ENCODE measurements at regions not wholly inside any gene's neighbourhood (a gene's known extent, or its start where the extent isn't known, plus 50 kb on each side); places are given as distances from the start of the nearest gene placed in this dataset.

- no peak overlapping the region for H3K4me3 ChIP-seq (ENCODE audit: low read depth, low read length)
- in situ Hi-C loops (cut with HindIII; ENCODE audit: low sequenced_read_pairs): no loop called here
- DNase-seq (ENCODE audit: low read depth, low spot score): no peak
- no peak for TF ChIP-seq CTCF (IDR thresholded peaks at IDR 0.05; ENCODE audit: low read depth, low read length)
These were observed 116.4 kb upstream of the NLRP1 start for GRCh38 chr17:5700745-5701144.

GRCh38 chr17:5701381-5701780 lies 117.1 kb upstream of the NLRP1 start:
- H3K4me3 ChIP-seq (ENCODE audit: low read depth, low read length): no peak overlapping the region
- no peak for DNase-seq (ENCODE audit: low read depth, low spot score)
- TF ChIP-seq CTCF (IDR thresholded peaks at IDR 0.05; ENCODE audit: low read depth, low read length): no peak
- in situ Hi-C loops (cut with HindIII; ENCODE audit: low sequenced_read_pairs): no loop called here

- in situ Hi-C loops (cut with HindIII; ENCODE audit: low sequenced_read_pairs): no loop called here
- no peak overlapping the region for H3K4me3 ChIP-seq (ENCODE audit: low read depth, low read length)
- no peak for TF ChIP-seq CTCF (IDR thresholded peaks at IDR 0.05; ENCODE audit: low read depth, low read length)
- DNase-seq (ENCODE audit: low read depth, low spot score): no peak
These were observed 118.7 kb upstream of the NLRP1 start for GRCh38 chr17:5702951-5703510.

GRCh38 chr17:5703736-5704135 lies 119.4 kb upstream of the NLRP1 start:
- H3K4me3 ChIP-seq (ENCODE audit: low read depth, low read length): no peak overlapping the region
- no peak for TF ChIP-seq CTCF (IDR thresholded peaks at IDR 0.05; ENCODE audit: low read depth, low read length)
- in situ Hi-C loops (cut with HindIII; ENCODE audit: low sequenced_read_pairs): no loop called here
- no peak for DNase-seq (ENCODE audit: low read depth, low spot score)

GRCh38 chr17:5705081-5705875 lies 121.0 kb upstream of the NLRP1 start:
- no peak overlapping the region for H3K4me3 ChIP-seq (ENCODE audit: low read depth, low read length)
- DNase-seq (ENCODE audit: low read depth, low spot score): no peak
- in situ Hi-C loops (cut with HindIII; ENCODE audit: low sequenced_read_pairs): no loop called here
- peak; percentile 62 for TF ChIP-seq CTCF (IDR thresholded peaks at IDR 0.05; ENCODE audit: low read depth, low read length)

- no peak overlapping the region for H3K4me3 ChIP-seq (ENCODE audit: low read depth, low read length)
- TF ChIP-seq CTCF (IDR thresholded peaks at IDR 0.05; ENCODE audit: low read depth, low read length): no peak
- in situ Hi-C loops (cut with HindIII; ENCODE audit: low sequenced_read_pairs): no loop called here
- no peak for DNase-seq (ENCODE audit: low read depth, low spot score)
These were observed 121.7 kb upstream of the NLRP1 start for GRCh38 chr17:5705876-5706576.

Data from astrocyte of the spinal cord (primary cell).